A673 (cell line): ENCODE measurements at regions not wholly inside any gene's neighbourhood (a gene's known extent, or its start where the extent isn't known, plus 50 kb on each side); places are given as distances from the start of the nearest gene placed in this dataset.

Source experiments
- CTCF ChIP-seq: fragments of 300-800, 200-600 bp; sonication (generic); conservative IDR thresholded peaks from 2 replicates; pipeline ENCODE4 v1.5.1; 2017; ENCODE audit warnings: low read depth, mild to moderate bottlenecking, antibody characterized with exemption, low read length, moderate library complexity, mixed read lengths
- EZH2 ChIP-seq: fragments of 200-600 bp; sonication (generic); IDR thresholded peaks from 2 replicates; pipeline ENCODE4 v1.6.1; 2017; ENCODE audit warnings: borderline replicate concordance, low read depth, mild to moderate bottlenecking, mixed read lengths, antibody characterized with exemption, low read length; ENCODE audit not compliant: poor library complexity, severe bottlenecking

- TF ChIP-seq EZH2 (no peak), CTCF (no peak)
These were observed 52.7 kb upstream of the NEURL1B start for GRCh38 chr5:172588380-172588779.
